HepG2 (cell line): ENCODE measurements at regions not wholly inside any gene's neighbourhood (a gene's known extent, or its start where the extent isn't known, plus 50 kb on each side); places are given as distances from the start of the nearest gene placed in this dataset.

Experiments used
- ATAC-seq: fragments of 200-7000 bp; cut with Tn5 transposase; 3 replicates; pipeline ENCODE4 v1.9.1; 2020; ENCODE audit warnings: mild to moderate bottlenecking, moderate library complexity
- BruUV-seq: library from RNA; stranded (reverse); fragments of 400-500 nt; replicated peaks from 2 replicates; lab custom pipeline; 2021; lab: Mats Ljungman, UMichigan
- CTCF ChIA-PET: fragments of 300-600 bp; formaldehyde crosslinking; extraction: SDS; loops from one replicate; lab custom pipeline; 2021; ENCODE audit warnings: low total read pairs, inconsistent platforms, low intra/inter-chr PET ratio; lab: Yijun Ruan, JAX
- POLR2A ChIA-PET: fragments of 350-600 bp; sonication (Branson Sonifier 250); formaldehyde crosslinking; loops from one replicate; lab custom pipeline; 2020; ENCODE audit warnings: antibody characterized with exemption, inconsistent platforms; lab: Yijun Ruan, JAX
- DNase-seq: peaks from one replicate; pipeline ENCODE4 v3.0.0-alpha.2; 2015; ENCODE audit warnings: low spot score
- FAIRE-seq: peaks from 3 replicates; lab custom pipeline; 2011; peaks lifted over from hg19 to GRCh38; lab: Jason Lieb, UNC
- H2AFZ ChIP-seq: one replicate; pipeline ENCODE4 v1.6.1; 2011; ENCODE audit warnings: low read length, inconsistent platforms
- H3K27ac ChIP-seq: fragments of 300-600 bp; 3 replicates; pipeline ENCODE4 v1.8.0; 2011; ENCODE audit warnings: mixed run types, mild to moderate bottlenecking, mixed read lengths, low read length, inconsistent platforms; ENCODE audit not compliant: insufficient read depth; ENCODE audit errors: extremely low read length
- H3K27me3 ChIP-seq, 2 experiments: fragments of 200-600 bp in 1 of 2; 2 replicates in 1 of 2; 3 replicates in 1 of 2; pipeline versions ENCODE4 v1.6.0 to v1.8.0; 2011; ENCODE audit warnings: low read length in 2 of 2, mild to moderate bottlenecking in 2 of 2, moderate library complexity in 2 of 2, inconsistent platforms in 1 of 2; ENCODE audit not compliant: insufficient read depth in 2 of 2, control insufficient read depth in 1 of 2
- H3K36me3 ChIP-seq, 2 experiments: fragments of 200-600 bp in 1 of 2; replicated peaks in 1 of 2; 2 replicates in 1 of 2; 3 replicates in 1 of 2; pipeline versions ENCODE4 v1.5.1 to v1.8.0; 2011; ENCODE audit warnings: low read length in 2 of 2, inconsistent platforms in 1 of 2; ENCODE audit not compliant: insufficient read depth in 2 of 2, control insufficient read depth in 1 of 2
- H3K4me1 ChIP-seq: 2 replicates; pipeline ENCODE4 v1.5.1; 2012; ENCODE audit warnings: low read length, inconsistent platforms; ENCODE audit not compliant: insufficient read depth
- H3K4me2 ChIP-seq: 2 replicates; pipeline ENCODE4 v1.6.0; 2011; ENCODE audit warnings: low read depth, low read length, inconsistent platforms
- H3K4me3 ChIP-seq, 3 experiments: fragments of 200-600 bp in 1 of 3; sonication (generic), shearing (Covaris generic) in 1 of 3; replicated peaks in 1 of 3; 2 replicates each; pipeline ENCODE4 v1.5.1; 2011 to 2016; ENCODE audit warnings: low read length in 3 of 3, inconsistent platforms in 2 of 3, low read depth in 2 of 3, mild to moderate bottlenecking in 2 of 3, control low read depth in 1 of 3, mixed read lengths in 1 of 3; ENCODE audit not compliant: insufficient read depth in 1 of 3
- H3K79me2 ChIP-seq: one replicate; pipeline ENCODE4 v1.6.1; 2011; ENCODE audit warnings: low read length, inconsistent platforms; ENCODE audit not compliant: insufficient read depth
- H3K9ac ChIP-seq: 2 replicates; pipeline ENCODE4 v1.6.0; 2011; ENCODE audit warnings: mild to moderate bottlenecking, low read depth, low read length, inconsistent platforms; ENCODE audit not compliant: insufficient read depth
- H3K9me3 ChIP-seq: 2 replicates; pipeline ENCODE4 v1.5.1; 2012; ENCODE audit warnings: mild to moderate bottlenecking, low read length
- H4K20me1 ChIP-seq: 2 replicates; pipeline ENCODE4 v1.6.0; 2011; ENCODE audit warnings: inconsistent platforms, mild to moderate bottlenecking, low read length, moderate library complexity; ENCODE audit not compliant: insufficient read depth
- DNMT3B ChIP-seq: conservative IDR thresholded peaks from 2 replicates; pipeline ENCODE4 v1.6.1; 2016; ENCODE audit warnings: missing biosample characterization, control low read depth
- FOXO1 ChIP-seq: sonication (generic); formaldehyde crosslinking; IDR thresholded peaks from 2 replicates; pipeline ENCODE4 v1.4.0; 2020; ENCODE audit warnings: missing genetic modification reagents
- IKZF1 ChIP-seq: fragments of 450-650 bp; IDR thresholded peaks from 2 replicates; pipeline ENCODE4 v1.7.1; 2016
- KDM6A ChIP-seq: IDR thresholded peaks from 2 replicates; pipeline ENCODE4 v1.6.1; 2016; ENCODE audit warnings: low read depth
- KLF11 ChIP-seq: IDR thresholded peaks from 2 replicates; pipeline ENCODE4 v1.6.1; 2016; ENCODE audit warnings: missing compliant biosample characterization
- REL ChIP-seq: sonication (generic); formaldehyde crosslinking; conservative IDR thresholded peaks from 2 replicates; pipeline ENCODE4 v1.8.0; 2022; ENCODE audit warnings: mild to moderate bottlenecking, missing genetic modification reagents, moderate library complexity
- SRY ChIP-seq: sonication (generic); formaldehyde crosslinking; IDR thresholded peaks from 2 replicates; pipeline ENCODE4 v1.8.0; 2022; ENCODE audit warnings: mild to moderate bottlenecking, missing genetic modification reagents
- TBP ChIP-seq: sonication (generic); formaldehyde crosslinking; IDR thresholded peaks from 2 replicates; pipeline ENCODE4 v1.5.0; 2020; ENCODE audit warnings: missing genetic modification reagents
- ZFP36L1 ChIP-seq: sonication (generic); formaldehyde crosslinking; IDR thresholded peaks from 2 replicates; pipeline ENCODE4 v1.8.0; 2022; ENCODE audit warnings: mild to moderate bottlenecking, missing genetic modification reagents, moderate library complexity
- ZNF367 ChIP-seq: sonication (generic); formaldehyde crosslinking; IDR thresholded peaks from 2 replicates; pipeline ENCODE4 v1.4.0; 2020; ENCODE audit warnings: missing genetic modification reagents, borderline replicate concordance
- ZNF747 ChIP-seq: sonication (generic); formaldehyde crosslinking; IDR thresholded peaks from 2 replicates; pipeline ENCODE4 v1.8.1; 2023; ENCODE audit warnings: missing genetic modification reagents, mild to moderate bottlenecking, borderline replicate concordance
- whole genome bisulfite sequencing: methylation state at CpG from one replicate; pipeline ENCODE4 v1.1.6; 2017; ENCODE audit warnings: low lambda C conversion rate; 5-methylcytosine and 5-hydroxymethylcytosine counted together
- in situ Hi-C: cut with HindIII; loops from 2 replicates; pipeline ENCODE4 v1.10.0; 2017; ENCODE audit warnings: low pct_unique_long_range_greater_than_20kb; ENCODE audit not compliant: extremely low pct_ligation_motif_present
- intact Hi-C: fragments of 100-400 bp; cut with micrococcal nuclease; formaldehyde crosslinking; loops from one replicate; pipeline ENCODE4 v1.10.0; 2022; ENCODE audit not compliant: unreplicated experiment
- TF ChIP-seq, protein P1 (sequence below): sonication (generic); formaldehyde crosslinking; IDR thresholded peaks from 2 replicates; pipeline ENCODE4 v1.4.0; 2020; ENCODE audit warnings: mild to moderate bottlenecking, missing genetic modification reagents

DNA sequence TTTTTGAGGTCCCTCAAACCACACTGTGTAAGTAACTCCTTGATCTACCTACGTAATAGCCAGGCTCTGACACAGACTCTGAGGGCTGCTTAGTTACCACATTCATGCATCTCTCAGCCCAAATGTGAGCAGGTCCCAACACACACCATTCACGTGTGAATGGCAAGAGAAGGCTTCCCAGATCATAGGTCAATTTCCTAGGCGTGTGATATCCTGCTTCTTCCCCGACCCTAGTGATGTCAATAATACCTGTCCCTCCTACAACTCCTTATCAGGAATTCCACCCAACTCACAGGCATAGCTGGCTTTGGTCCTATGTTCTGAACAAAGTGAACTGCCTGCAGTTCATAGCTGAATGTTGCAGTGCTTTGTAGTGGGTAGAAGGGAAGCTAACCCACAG is 334.5 kb downstream of the RFC3 start:
- no peaks in the 10 kb centered on the region for H3K36me3 ChIP-seq
- H3K27me3 ChIP-seq = no peaks in the 10 kb centered on the region
- no peak overlapping the region for H3K9ac ChIP-seq
- intact Hi-C loops (no loop called here), in situ Hi-C loops (no loop called here)
- no peak overlapping the region for H3K4me3 ChIP-seq
- no peak for FAIRE-seq
- H3K4me1 ChIP-seq = peaks cover 19% of the 10 kb centered on the region
- WGBS = 24% methylated on average over 3 of the region's 4 CpGs
- no peak for ATAC-seq
- no peak overlapping the region for H3K27ac ChIP-seq
- ChIA-PET CTCF (no interaction called here), POLR2A (no interaction called here)
- no peaks in the 10 kb centered on the region for H3K79me2 ChIP-seq
- H2AFZ ChIP-seq = no peak overlapping the region
- H3K9me3 ChIP-seq = no peaks in the 10 kb centered on the region
- H4K20me1 ChIP-seq = no peaks in the 10 kb centered on the region
- no peak overlapping the region for H3K4me2 ChIP-seq
- no TSS peak for BruUV-seq
- no peak for DNase-seq
- TF ChIP-seq ZNF747 (CRISPR knock-in tag) (no peak), REL (CRISPR knock-in tag) (no peak), KLF11 (CRISPR knock-in tag) (no peak), FOXO1 (CRISPR knock-in tag) (no peak), ZFP36L1 (no peak), IKZF1 (no peak), ZNF367 (CRISPR knock-in tag) (no peak), TBP (CRISPR knock-in tag) (no peak), SRY (CRISPR knock-in tag) (no peak), DNMT3B (CRISPR knock-in tag) (no peak)
- TF ChIP-seq, protein P1, sequence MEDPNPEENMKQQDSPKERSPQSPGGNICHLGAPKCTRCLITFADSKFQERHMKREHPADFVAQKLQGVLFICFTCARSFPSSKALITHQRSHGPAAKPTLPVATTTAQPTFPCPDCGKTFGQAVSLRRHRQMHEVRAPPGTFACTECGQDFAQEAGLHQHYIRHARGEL (CRISPR knock-in tag) = no peak

DNA sequence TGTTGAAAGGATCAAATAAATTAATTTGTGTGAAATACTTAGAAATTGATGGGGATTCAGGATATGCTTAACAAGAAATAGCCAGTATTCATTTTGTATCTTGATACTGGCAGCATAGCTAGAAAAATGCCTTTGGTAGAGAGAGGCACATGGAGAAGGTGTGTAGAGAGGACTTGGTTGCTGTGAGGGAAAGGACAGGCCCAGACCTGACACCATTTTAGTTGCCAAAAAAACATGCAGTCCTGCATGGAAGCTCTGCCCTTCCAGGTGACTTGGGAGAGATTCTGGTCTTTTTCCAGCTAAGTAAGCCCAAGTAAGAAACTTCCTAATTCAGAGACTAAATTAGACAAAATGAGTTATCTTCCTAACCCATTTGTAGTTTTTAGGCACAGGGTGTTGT is 335.0 kb downstream of the RFC3 start:
- H3K4me2 ChIP-seq = no peak overlapping the region
- intact Hi-C loops = no loop called here

More for the DNA sequence above, 335.0 kb downstream of the RFC3 start:
- no peak for FAIRE-seq
- Histone ChIP-seq H3K27me3 (no peaks in the 10 kb centered on the region), H3K79me2 (no peaks in the 10 kb centered on the region), H3K9ac (no peak overlapping the region), H3K4me3 (no peak overlapping the region), H3K9me3 (no peaks in the 10 kb centered on the region), H3K27ac (no peak overlapping the region), H3K36me3 (no peaks in the 10 kb centered on the region), H2AFZ (no peak overlapping the region), H3K4me1 (peaks cover 20% of the 10 kb centered on the region), H4K20me1 (no peaks in the 10 kb centered on the region)
- POLR2A ChIA-PET = no interaction called here
- in situ Hi-C loops = no loop called here
- CTCF ChIA-PET = no interaction called here
- ATAC-seq = no peak
- BruUV-seq = no TSS peak
- DNase-seq = no peak
- no peak for TF ChIP-seq KDM6A (CRISPR knock-in tag)
